HL-60/S4 treated with phorbol 12-myristate 13-acetate at 8.2 ng/mL for 4 days and 3 days (cell line): ENCODE measurements at regions not wholly inside any gene's neighbourhood (a gene's known extent, or its start where the extent isn't known, plus 50 kb on each side); places are given as distances from the start of the nearest gene placed in this dataset.

Experiments
- in situ Hi-C: fragments of 300-500 bp; cut with MboI; formaldehyde crosslinking; loops from 2 replicates; pipeline ENCODE4 v1.15.0; 2022; ENCODE audit warnings: low sequenced_read_pairs

DNA sequence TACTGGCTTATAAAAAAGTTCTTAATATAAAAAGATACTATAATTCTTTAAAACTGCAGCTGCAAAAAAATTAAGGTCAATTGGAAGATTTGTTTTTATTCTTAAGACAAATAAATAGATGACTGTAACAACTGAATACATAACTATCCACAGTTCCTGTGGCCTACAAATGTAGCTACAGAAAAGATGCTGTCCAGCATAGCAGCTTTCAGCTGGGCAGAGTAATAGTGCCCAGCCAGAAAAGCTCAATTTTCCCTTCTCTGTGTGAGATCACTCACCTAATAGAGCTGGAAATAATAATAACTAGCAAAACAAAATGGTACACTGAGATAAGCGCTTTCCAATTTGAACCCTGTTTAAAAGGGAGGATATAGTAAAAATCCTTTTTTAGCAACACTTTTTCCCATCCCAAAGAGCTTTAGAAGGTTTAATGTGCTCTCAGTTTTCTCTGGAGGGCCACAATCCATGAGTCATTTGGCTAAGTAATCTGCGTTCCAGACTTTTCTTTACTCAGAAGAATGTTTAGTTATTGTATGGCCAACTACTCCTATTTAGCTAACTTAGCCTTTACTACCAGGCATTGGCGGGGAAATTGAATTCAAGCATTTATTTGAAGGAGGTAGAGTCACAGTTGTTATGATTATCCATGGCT is 158.1 kb upstream of the SLC39A10 start:
- in situ Hi-C loops, result loop anchor here (25.0 kb wide), 1 partner anchor 163 kb away; the partner anchor contains the start of gene SLC39A10

DNA sequence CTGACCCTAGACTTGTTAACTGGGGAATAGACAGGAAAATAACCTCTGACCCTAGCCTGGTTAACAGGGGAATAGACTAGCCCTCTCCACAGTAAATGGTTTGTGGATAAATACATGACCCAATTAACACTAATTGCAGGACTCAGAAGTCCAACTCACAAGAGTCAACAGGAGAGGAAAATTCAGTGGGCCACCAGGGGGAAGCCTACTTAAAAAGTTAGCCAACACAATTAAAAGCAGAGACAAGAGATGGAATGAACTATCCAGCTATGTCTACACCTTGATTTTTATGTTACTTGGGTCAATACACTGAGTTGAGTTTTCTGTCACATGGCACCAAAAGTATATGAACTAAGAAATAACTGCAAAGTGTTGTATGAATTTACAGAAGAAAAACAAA is 158.8 kb upstream of the SLC39A10 start:
- in situ Hi-C loops, result loop anchor here (25.0 kb wide), 1 partner anchor 164 kb away; the partner anchor contains the start of gene SLC39A10

DNA sequence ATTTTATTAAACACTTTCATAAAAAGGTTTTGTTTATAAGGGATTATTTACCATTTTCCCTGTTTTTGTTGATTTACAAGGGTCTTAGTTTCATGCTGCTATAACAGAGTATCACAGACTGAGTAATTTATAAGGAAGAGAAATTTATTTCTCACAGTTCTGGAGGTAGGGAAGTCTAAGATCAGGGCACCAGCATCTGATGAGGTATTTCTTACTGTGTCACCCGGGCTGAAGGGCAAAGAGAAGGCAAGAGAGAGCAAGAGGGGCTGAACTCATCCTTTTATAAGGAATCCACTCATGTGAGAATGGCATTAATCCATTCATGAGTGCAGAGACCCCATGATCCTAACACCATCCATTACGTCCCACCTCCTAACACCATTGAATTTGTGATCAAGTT is 160.0 kb upstream of the SLC39A10 start:
- in situ Hi-C loops, result loop anchor here (25.0 kb wide), 1 partner anchor 165 kb away; the partner anchor contains the start of gene SLC39A10

DNA sequence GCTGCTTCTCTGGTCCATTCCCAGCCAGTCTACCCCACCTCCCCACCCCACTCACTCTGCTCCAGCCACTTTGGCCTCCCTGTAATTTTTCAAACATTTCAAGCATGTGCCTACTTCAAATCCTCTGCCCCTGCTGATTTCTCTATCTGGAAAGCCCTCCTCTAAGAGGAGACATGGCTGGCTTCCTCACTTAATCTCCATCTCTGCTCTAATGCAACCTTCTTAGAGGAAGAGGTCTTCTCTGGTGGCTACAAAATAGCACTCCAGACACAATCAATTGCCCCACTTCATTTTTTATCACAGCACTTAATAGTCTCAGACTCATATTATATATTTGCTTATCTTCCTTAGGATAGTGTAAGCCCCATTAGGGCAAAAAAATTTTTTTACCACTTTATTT is 161.1 kb upstream of the SLC39A10 start:
- in situ Hi-C loops, result loop anchor here (25.0 kb wide), 1 partner anchor 166 kb away; the partner anchor contains the start of gene SLC39A10

DNA sequence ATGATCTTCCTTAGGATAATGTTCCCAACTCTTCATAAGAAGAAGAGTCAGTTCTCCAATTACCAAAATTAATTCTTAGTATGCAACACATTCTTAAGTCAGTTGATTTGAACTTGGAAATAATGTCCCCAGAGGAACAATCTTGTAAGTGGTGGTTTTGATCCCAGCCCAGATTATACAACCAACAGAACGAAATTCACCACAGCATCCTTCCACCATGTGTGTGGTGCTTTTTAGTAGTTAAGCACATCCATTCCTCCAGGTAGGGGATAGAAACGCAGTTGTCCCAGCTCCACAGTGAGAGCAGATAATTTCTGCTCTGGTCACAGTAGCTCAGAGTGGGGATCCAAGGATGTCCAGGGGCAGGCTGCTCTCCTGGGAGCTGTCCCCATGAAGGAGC is 161.7 kb upstream of the SLC39A10 start:
- in situ Hi-C loops, result loop anchor here (25.0 kb wide), 1 partner anchor 167 kb away; the partner anchor contains the start of gene SLC39A10

DNA sequence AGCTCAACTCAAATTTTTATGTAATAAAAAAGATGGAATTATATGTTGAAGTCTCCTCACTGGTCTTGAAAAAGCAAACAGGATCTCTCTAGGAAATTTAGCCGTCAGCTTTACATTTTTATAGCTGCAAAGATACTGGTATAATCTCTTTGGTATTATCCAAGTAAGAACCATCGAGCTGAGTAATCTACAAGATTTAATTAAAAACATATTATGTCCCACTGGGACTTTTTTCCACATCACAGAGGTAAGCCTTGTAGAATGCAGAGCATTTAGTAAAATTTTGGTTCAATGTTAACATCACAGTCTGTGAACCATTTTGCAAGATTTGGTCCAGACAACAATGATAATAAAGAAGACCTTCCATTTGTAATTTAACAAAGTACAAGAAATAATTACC is 162.6 kb upstream of the SLC39A10 start:
- in situ Hi-C loops, result loop anchor here (25.0 kb wide), 1 partner anchor 168 kb away; the partner anchor contains the start of gene SLC39A10

DNA sequence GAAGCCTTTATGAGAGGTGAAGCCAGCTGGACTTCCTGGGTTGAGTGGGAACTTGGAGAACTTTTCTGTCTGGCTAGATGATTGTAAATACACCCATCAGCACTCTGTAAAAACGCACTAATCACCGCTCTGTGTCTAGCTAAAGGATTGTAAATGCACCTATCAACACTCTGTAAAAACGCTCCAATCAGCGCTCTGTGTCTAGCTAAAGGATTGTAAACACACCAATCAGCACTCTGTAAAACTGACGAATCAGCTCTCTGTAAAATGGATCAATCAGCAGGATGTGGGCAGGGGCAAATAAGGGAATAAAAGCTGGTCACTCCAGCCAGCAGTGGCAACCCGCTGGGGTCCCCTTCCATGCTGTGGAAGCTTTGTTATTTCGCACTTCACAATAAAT is 163.6 kb upstream of the SLC39A10 start:
- in situ Hi-C loops, result loop anchor here (25.0 kb wide), 1 partner anchor 169 kb away; the partner anchor contains the start of gene SLC39A10

DNA sequence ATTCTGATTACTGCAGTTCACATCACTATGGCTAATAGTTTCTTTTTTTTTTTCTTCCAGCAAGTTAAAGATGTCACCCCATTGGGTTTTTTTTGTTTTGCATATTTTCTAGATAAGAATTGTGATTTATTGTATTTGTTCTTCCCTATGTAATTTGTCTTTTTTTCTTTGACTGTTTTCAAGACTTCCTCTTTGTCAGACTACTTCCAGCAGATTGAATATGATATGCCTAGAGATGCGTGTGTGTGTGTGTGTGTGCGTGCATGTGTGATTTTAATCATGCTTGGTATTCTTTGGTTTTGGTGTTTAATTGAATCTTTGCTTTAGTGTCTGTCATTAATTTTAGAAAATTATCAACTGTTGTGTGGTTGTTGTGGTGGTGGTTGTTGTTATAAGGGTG is 166.7 kb upstream of the SLC39A10 start:
- in situ Hi-C loops, result loop anchor here (25.0 kb wide), 1 partner anchor 172 kb away; the partner anchor contains the start of gene SLC39A10

DNA sequence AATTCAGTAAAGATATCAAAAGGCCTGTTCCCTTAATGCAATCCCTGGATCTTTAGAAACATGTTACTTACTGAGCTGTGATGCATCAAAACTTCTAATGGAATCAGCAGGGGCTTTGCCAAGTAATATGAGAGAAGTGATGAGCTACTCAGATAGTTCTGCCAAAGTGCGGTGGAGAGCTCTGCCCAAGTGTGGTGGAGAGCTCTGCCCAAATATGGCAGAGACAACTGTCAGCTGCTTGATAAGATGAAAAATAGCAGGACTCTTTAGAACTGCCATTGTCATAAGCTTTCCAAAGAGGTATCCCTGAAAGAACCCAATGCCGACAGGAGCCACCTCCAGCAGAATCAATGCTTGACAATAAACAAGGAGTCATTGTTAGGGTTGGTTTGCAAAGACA is 167.9 kb upstream of the SLC39A10 start:
- in situ Hi-C loops, result loop anchor here (25.0 kb wide), 1 partner anchor 173 kb away; the partner anchor contains the start of gene SLC39A10

DNA sequence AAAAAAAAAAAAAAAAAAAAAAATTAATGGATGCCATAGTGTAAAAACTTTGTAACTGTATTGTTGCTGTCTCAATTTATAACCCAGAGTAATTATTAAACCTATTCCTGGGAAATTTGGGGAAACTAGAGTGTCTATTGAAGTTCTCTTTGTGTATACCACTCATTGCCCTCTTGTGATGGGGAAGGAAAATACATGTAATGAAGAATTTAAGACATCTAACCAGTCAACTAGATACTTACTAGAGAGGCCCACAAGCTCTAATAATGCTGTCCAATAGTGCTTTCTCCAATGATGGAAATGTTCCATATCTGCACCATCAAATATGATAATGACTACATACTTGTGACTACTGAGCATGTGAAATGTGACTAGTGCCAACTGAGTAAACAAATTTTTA is 168.5 kb upstream of the SLC39A10 start:
- in situ Hi-C loops, result loop anchor here (25.0 kb wide), 1 partner anchor 174 kb away; the partner anchor contains the start of gene SLC39A10

DNA sequence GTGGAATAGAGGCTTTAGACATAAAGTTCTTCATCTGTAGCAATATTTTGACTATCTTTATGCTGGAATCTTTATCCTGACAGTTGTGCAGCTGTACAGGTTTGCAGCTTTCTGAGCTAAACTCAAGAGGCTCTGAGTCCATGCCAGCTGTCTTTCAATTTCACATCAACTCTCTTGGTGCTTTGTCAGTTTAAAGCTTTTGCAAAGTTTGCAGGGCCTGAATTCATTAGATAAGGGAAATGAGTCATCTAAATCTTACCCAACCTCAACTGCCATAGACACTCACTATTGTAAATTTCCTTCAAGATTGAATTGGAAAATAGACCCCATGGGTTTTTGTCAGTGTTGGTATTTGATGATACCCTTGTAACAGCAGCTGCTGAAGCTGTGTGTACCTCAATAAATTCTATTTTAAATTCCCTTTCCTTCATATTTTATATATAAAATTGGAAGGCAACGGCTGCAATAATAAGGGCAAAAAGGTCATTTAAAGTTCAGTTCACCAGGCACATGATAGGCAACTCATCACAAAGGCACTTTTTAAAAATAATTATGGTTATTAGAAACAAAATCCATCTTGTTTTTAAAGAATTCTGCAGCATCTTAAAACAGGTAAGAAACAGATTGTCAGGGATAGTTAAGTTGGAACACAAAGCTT is 169.9 kb upstream of the SLC39A10 start:
- in situ Hi-C loops, result loop anchor here (25.0 kb wide), 1 partner anchor 175 kb away; the partner anchor contains the start of gene SLC39A10

DNA sequence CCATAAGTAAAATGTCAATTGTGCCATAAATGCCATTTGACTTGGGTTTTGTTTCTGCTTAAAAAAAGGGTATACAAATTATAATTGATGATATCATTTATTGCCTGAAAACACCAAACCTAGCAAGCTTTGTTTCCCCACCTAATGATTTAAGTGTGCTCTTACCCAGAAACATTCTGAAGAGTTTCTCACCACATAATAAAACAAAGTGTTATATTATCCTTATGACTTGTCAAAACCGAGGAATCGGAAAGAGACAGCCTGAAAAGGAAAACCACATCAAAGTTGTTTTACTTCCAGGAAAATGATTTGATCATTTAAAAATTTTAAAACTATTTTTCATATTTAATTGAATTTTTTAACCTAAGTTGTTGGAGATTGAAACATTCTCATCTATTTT is 170.5 kb upstream of the SLC39A10 start:
- in situ Hi-C loops, result loop anchor here (25.0 kb wide), 1 partner anchor 176 kb away; the partner anchor contains the start of gene SLC39A10

DNA sequence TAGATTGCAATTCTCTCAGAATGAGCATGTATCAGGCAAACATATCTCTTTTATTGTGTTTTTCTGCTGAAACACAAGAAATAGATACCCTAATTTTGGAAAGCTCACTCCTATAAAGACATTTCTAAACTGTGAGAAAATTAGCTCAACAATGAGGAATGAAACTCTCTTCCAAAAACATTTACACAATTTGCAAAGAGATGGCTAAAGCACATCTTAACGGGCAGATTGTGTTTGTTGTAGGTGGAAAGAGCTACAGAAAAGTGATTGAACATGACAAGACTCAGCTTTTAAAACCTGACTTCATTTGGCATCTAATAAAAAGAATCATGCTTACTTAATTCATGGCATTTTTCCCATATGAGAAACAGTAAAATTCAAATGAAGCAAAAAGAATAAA is 175.0 kb upstream of the SLC39A10 start:
- in situ Hi-C loops, result loop anchor here (25.0 kb wide), 1 partner anchor 180 kb away; the partner anchor contains the start of gene SLC39A10

DNA sequence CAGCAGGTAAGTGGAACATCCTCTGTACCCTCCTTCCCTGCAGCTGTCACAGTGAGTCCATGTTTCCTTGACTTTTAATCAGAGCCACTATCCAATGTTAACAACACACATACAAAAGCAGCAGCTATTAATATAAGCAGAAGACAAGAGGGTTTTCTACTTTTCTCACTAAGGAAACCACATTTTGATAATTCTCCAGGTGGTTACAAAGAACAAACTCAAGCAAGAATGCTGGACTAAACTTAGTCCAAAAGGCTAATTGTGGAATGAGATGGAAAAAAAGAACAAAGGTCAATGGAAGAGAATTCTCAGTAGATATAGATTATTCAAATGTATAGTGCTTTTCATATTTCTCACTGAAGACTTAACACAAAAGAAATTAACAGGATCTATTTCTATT is 176.9 kb upstream of the SLC39A10 start:
- in situ Hi-C loops, result loop anchor here (25.0 kb wide), 1 partner anchor 182 kb away; the partner anchor contains the start of gene SLC39A10

DNA sequence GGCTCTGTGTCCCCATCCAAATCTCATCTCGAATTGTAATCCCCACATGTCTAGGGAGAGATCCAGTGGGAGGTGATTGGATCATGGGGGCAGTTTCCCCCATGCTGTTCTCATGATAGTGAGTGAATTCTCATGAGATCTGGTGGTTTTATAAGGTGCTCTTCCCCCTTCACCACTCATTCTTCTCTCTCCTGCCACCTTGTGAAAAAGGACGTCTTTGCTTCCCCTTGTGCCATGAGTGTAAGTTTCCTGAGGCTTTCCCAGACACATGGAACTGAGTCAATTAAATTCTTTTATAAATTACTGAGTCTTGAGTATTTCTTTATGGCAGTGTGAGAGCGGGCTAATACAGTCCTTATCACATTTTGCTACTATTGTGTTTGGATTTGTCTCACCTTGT is 177.6 kb upstream of the SLC39A10 start:
- in situ Hi-C loops, result loop anchor here (25.0 kb wide), 1 partner anchor 183 kb away; the partner anchor contains the start of gene SLC39A10

DNA sequence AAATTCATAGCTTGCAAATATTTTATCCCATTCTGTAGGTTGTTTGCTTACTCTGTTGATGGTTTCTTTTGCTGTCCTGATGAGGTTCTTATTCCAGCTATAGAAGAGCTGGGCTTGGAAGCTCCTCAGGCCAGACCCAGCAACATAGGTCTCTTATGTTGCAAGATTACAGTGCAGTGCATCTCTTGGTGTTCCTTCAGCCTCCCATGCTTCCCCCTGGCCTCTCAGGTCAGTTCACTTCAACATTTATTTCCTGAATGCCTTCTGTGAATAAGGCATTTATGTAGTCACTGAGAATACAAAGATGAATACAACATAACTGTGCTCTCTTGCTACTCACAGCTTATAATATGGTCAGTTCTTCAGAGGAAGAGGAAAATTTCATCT is 179.0 kb upstream of the SLC39A10 start:
- in situ Hi-C loops, result loop anchor here (25.0 kb wide), 1 partner anchor 184 kb away; the partner anchor contains the start of gene SLC39A10

DNA sequence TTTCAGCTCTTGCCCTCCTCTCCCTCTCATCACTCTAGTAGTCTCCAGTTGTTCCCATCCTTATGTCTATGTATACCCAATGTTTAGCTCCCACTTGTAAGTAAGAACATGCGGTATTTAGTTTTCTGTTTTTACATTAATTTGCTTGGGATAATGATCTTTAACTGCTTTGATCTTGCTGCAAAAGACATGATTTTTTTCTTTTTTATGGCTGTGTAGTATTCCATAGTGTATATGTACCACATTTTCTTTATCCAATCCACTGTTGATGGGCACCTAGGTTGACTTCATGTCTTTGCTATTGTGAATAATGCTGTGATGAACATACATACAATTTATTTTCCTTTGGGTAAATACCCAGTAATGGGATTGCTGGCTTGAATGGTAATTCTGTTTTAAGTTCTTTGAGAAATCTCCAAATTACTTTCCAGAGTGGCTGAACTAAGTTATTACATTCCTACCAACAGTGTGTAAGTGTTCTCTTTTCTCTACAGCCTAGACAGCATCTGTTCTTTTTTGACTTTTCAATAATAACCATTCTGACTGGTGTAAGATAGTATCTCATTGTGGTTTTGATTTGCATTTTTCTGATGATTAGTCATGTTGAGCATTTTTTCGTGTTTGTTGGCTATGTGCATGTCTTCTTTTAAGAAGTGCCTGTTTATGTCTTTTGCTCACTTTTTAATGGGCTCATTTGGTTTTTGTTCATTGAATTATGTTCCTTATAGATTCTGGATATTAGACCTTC is 179.6 kb upstream of the SLC39A10 start:
- in situ Hi-C loops, result loop anchor here (25.0 kb wide), 1 partner anchor 185 kb away; the partner anchor contains the start of gene SLC39A10

DNA sequence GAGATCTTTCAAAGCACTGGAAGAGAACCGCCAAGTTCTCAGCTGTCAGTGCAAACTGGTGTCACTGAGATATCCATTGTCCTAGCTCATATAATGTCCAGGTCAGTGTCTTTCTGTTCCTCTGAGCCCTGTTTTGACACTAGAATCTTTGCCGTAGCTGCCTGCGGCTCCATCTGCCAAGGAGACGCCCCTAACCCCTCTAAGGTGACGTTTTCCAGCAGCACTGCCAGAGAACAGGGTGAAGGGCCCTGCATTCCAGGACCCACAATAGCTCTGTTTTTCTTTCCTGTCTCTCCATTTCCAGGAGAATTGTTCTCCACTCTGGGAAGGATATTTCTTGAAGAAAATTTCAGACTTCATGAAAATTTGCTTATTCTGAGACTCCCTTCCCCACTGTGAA is 181.7 kb upstream of the SLC39A10 start:
- in situ Hi-C loops, result loop anchor here (25.0 kb wide), 1 partner anchor 187 kb away; the partner anchor contains the start of gene SLC39A10

DNA sequence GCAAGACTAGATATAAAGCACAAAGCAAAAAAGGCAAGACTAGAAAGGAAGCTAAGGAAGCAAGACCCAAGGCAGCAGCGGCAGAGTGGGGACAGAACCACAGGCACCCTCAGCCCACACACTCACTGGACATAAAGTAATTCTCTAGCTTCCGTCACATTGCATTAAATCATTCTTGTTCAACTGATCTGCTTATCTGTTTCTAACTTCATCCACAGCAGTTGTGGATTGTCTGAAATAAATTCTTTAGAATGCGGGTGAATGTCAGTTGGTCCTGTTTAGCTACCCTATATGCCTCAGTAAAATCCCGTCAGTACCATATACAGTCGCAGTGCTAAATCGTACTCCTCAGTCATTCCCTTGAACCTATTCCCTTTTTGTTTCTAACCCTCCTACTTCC is 183.2 kb upstream of the SLC39A10 start:
- in situ Hi-C loops, result no loop called here

DNA sequence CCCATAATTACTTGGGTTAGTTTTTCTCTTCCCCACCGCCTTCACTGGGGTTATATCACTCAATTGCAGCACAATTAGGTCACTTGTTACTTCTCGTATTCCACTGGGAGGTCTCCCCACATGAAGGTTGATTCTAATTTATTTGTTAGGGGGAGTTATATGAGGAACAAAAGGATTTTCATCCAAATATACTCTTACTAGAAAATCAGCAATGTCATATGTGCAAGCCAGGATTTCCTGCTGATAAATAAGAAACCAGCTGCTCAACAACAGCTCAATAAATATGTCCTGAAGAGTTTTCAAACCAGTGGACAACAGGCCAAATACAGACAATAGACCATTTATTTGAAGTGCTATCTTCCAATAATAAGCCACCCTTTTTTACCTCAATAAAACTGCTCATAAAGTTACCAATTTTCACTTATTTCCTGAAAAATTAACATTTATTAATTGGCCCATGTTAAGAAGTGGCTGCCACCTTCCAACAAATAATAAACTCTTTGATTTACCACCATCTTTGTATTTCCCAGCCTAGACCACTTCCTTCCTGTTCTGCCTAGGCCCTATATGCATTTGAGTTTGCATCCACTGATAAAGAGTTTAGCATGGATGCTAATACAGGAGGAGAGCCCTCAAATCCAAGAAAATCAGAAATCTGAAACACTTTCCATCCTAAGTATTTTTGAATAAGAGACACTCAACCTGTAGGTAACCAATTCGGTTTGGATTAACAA is 184.4 kb upstream of the SLC39A10 start:
- in situ Hi-C loops, result no loop called here
